ENCODE measurements at regions not wholly inside any gene's neighbourhood (a gene's known extent, or its start where the extent isn't known, plus 50 kb on each side); places are given as distances from the start of the nearest gene placed in this dataset.

DNA sequence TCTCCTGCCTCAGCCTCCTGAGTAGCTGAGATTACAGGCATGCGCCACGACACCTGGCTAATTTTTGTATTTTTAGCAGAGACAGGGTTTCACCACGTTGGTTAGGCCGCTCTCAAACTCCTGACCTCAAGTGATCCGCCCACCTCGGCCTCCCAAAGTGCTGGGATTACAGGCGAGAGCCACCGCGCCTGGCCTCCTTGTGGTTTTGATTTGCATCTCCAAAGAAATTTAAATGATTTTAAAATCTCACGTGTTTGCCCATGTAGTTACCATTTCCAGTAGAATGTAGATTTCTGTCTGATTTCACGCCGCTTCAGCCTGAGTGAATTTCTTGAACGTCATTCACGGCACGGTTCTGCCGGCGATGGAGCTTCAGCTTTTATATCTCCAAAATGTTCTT is 55.8 kb downstream of the IGF2 start:
- no peak overlapping the region for H3K4me3 ChIP-seq (ENCODE audit: low read depth, low read length)
- no peak for TF ChIP-seq CTCF (IDR thresholded peaks at IDR 0.05; ENCODE audit: borderline replicate concordance, insufficient read depth, low read depth, low read length)

DNA sequence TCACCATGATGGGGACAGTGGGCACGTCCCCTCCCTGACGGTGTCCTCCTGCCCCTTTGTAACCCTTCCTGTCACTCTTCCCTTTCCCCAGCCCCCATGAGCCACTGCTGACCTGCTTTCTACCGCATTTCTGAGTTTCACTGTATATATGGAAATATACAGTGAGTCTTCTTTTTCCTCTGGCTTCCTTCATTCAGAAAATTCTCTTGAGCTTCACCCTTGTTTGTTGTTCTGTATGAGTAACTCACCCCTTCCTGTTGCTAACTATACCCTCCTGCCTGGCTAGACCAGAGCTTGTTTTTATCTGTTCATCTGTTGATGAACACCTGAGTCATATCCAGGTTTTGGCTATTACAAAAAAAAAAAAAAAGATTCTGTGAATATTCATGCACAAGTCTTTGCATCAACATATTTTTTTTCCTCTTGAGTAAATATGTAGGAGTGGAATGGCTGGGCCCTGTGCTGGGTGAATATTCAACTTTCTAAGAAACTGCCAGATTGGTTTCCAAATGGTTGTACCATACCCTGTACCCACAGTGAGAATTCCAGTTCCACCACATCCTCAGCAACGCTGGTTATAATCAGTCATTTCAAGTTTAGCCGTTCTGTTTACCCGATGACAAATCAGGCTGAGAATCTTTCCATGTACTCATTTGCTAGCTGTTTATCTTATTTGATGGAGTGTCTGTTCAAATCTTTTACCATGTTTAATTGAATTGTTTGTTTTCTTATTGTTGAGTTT is 62.0 kb downstream of the IGF2 start:
- TF ChIP-seq CTCF (IDR thresholded peaks at IDR 0.05; ENCODE audit: borderline replicate concordance, insufficient read depth, low read depth, low read length), result no peak
- no peak overlapping the region for H3K4me3 ChIP-seq (ENCODE audit: low read depth, low read length)

GRCh38 chr11:2076441-2076840 is 62.7 kb downstream of the IGF2 start:
- no peak overlapping the region for H3K4me3 ChIP-seq (ENCODE audit: low read depth, low read length)
- no peak for TF ChIP-seq CTCF (IDR thresholded peaks at IDR 0.05; ENCODE audit: borderline replicate concordance, insufficient read depth, low read depth, low read length)

GRCh38 chr11:2074266-2074825 is 64.8 kb downstream of the IGF2 start:
- peak; percentile 46; the same call in 1 of the 2 replicates for TF ChIP-seq CTCF (IDR thresholded peaks at IDR 0.05; ENCODE audit: borderline replicate concordance, insufficient read depth, low read depth, low read length)
- H3K4me3 ChIP-seq (ENCODE audit: low read depth, low read length), result no peak overlapping the region

GRCh38 chr11:2072551-2073261 is 66.5 kb downstream of the IGF2 start:
- no peak overlapping the region for H3K4me3 ChIP-seq (ENCODE audit: low read depth, low read length)
- TF ChIP-seq CTCF (IDR thresholded peaks at IDR 0.05; ENCODE audit: borderline replicate concordance, insufficient read depth, low read depth, low read length), result no peak

DNA sequence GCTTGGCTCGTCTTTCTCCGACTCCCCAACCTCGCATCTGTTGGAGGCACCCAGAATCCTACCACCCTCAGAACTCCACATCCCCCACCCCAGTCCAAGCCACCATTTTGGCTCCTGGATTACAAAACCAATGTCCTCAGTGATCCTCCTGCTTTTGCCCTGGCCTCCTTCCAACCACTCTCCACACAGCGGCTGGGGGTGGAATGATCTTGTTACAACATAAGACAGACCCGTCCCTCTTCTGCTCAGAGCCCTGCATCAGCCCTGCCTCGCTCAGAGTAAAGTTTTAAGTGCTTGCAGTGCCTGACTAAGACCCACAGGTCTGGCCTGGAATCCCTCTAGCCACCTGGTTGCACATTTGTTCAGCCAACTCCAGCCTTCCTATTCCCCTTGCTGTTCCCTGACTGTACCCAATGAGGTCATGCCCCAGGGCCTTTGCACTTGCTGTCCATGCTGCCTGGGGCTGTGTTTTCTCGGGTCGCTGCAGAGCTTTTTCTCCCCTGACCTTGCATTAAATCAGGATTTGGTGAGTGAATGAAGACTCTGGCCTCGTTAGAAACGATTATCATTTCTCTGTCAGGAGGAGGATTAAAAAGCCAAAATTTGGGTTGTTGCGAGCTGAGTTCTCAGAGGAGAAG is 67.3 kb downstream of the IGF2 start:
- no peak overlapping the region for H3K4me3 ChIP-seq (ENCODE audit: low read depth, low read length)
- no peak for TF ChIP-seq CTCF (IDR thresholded peaks at IDR 0.05; ENCODE audit: borderline replicate concordance, insufficient read depth, low read depth, low read length)
